BLaER1 treated with 17β-estradiol and CSF1 and Interleukin-3, amounts not matched to agents 10 nM and 100 nM (cell line): ENCODE measurements at regions not wholly inside any gene's neighbourhood (a gene's known extent, or its start where the extent isn't known, plus 50 kb on each side); places are given as distances from the start of the nearest gene placed in this dataset.
A peak's percentile ranks its signal among the peaks of the same experiment; 100 is the strongest.
"Not testable (repeated sequence)": the region's sequence is repeated elsewhere in the genome, so short reads cannot be mapped to it uniquely, and the experiment has no call there.

Experiments used
- H3K27ac ChIP-seq, 11 experiments: shearing (Covaris generic); formaldehyde crosslinking; 2 replicates each; pipeline ENCODE4 v1.8.1; 2022
- H3K27me3 ChIP-seq, 11 experiments: shearing (Covaris generic); formaldehyde crosslinking; 2 replicates each; pipeline ENCODE4 v1.8.1; 2022
- H3K36me3 ChIP-seq, 11 experiments: shearing (Covaris generic); formaldehyde crosslinking; 2 replicates each; pipeline ENCODE4 v1.8.1; 2022
- H3K4me1 ChIP-seq, 10 experiments: shearing (Covaris generic); formaldehyde crosslinking; 2 replicates each; pipeline ENCODE4 v1.8.1; 2022
- H3K4me2 ChIP-seq, 11 experiments: shearing (Covaris generic); formaldehyde crosslinking; 2 replicates each; pipeline ENCODE4 v1.8.1; 2022
- H3K4me3 ChIP-seq, 10 experiments: shearing (Covaris generic); formaldehyde crosslinking; 2 replicates each; pipeline ENCODE4 v1.8.1; 2022
- H3K9ac ChIP-seq, 11 experiments: shearing (Covaris generic); formaldehyde crosslinking; 2 replicates each; pipeline ENCODE4 v1.8.1; 2022
- H3K9me3 ChIP-seq, 11 experiments: shearing (Covaris generic); formaldehyde crosslinking; replicated peaks in 1 of 11; 2 replicates each; pipeline ENCODE4 v1.8.1; 2022
- H4K20me1 ChIP-seq, 11 experiments: shearing (Covaris generic); formaldehyde crosslinking; 2 replicates each; pipeline ENCODE4 v1.8.1; 2022
- Cebpa-rat ChIP-seq, 11 experiments: shearing (Covaris generic); IDR thresholded peaks; 2 replicates each; pipeline ENCODE4 v1.8.1; 2022

DNA sequence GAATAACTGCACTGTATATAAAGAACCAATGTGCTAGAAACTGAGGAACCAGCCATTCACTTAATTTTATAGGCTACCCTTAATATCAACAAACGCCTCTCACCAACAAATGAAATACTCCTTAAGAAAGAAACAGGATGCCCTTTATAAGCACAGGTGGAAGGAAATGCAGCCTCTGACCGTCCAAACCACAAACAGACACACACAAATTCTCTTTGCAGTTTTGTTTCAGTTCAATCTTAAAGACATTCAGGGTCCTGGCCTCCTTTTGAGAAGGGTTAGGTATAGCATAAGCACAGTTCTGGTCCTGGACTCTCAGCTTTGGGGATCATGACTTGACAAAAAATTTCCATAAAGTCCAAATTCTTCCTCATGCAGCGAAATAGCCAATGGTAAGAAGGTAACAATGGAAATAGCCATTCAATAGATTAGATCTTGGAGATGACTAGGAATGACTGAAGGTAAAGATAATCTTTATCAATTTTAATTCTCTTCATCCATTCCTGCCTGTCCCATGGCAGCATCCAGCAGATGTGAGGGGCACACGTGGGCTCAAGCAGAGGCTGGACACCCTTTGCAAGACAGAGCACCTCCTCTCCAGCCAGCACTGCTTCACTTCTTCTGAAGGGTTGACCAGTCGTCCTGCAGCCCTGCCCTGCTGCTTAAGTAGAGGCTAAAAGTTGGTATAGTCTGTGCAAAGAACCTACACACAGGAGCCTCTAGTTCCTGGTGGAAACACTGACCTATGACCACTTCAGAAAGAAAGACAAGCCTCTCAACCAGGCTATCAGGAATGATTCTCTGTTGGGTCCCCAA, 123.9 kb downstream of the CD83 start:
- Histone ChIP-seq H3K4me3 (no peak overlapping the region), H3K9ac (no peak overlapping the region)

DNA sequence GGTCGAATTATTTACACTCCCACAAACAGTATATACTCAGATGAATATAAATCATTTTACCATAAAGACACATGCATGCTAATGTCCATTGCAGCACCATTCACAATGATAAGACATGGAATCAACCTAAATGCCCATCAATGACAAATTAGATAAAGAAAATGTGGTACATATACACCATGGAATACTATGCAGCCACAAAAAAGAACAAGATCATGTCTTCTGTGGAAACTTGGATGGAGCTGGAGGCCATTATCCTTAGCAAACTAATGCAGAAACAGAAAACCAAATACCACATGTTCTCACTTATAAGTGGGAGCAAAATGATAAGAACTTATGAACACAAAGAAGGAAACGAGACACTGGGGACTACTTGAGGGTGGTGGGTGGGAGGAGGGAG, 125.3 kb downstream of the CD83 start:
- peaks cover 0 to 18% (median 10%) of the 10 kb centered on the region in 10 experiments; a peak in 13 of 20 replicates for H3K4me1 ChIP-seq

More for the DNA sequence above, 123.9 kb downstream of the CD83 start:
- H3K27me3 ChIP-seq = no peaks in the 10 kb centered on the region
- H3K27ac ChIP-seq = peak overlapping the region in 2 of 11 experiments; percentile 6 to 36; a peak in 2 of 22 replicates
- no peak for TF ChIP-seq Cebpa-rat (IDR thresholded peaks at IDR 0.05)
- peak overlapping the region in 9 of 11 experiments; percentile 11 to 67 (median 47); a peak in 17 of 22 replicates for H3K4me2 ChIP-seq
- H3K36me3 ChIP-seq = 0 out of 22 replicates have a peak, but pooled peaks cover 0 to 3% (median 0%) of the 10 kb centered on the region in 11 experiments
- no peaks in the 10 kb centered on the region for H4K20me1 ChIP-seq
- H3K4me1 ChIP-seq = peaks cover 0 to 20% (median 12%) of the 10 kb centered on the region in 10 experiments; a peak in 13 of 20 replicates
- peaks cover 15 to 34% (median 22%) of the 10 kb centered on the region in 11 experiments; a peak in 21 of 22 replicates for H3K9me3 ChIP-seq

DNA sequence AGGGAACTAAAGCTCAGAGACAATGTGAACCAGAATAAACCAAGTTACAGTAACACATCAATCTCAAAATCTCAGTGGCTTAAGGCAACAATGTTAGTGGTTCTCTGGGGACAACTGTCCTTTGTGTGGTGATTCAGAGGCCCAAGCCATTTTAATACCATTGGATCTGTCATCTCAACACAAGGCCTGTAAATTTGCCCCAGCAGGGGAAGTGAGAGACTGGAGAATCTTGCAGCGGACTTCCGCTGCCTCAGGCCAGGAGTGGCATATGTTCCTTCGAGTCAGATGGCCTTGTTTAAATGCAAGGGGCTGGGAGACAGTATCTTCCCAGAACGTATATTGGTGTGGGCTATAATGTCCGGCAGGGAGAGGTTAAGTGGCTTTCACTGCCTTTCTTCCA, 126.0 kb downstream of the CD83 start:
- H3K27ac ChIP-seq = no peak overlapping the region
- H3K9ac ChIP-seq = no peak overlapping the region
- H3K4me2 ChIP-seq = no peak overlapping the region
- H3K27me3 ChIP-seq = no peaks in the 10 kb centered on the region
- H3K36me3 ChIP-seq = 0 out of 22 replicates have a peak, but pooled peaks cover 0 to 3% (median 0%) of the 10 kb centered on the region in 11 experiments
- no peak for TF ChIP-seq Cebpa-rat (IDR thresholded peaks at IDR 0.05)
- no peak overlapping the region for H3K4me3 ChIP-seq
- no peaks in the 10 kb centered on the region for H4K20me1 ChIP-seq
- peaks cover 9 to 31% (median 20%) of the 10 kb centered on the region in 11 experiments; a peak in 21 of 22 replicates for H3K9me3 ChIP-seq
- peaks cover 0 to 18% (median 10%) of the 10 kb centered on the region in 10 experiments; a peak in 13 of 20 replicates for H3K4me1 ChIP-seq

More for the DNA sequence above, 125.3 kb downstream of the CD83 start:
- not testable (repeated sequence) for H3K27me3 ChIP-seq, H3K4me3 ChIP-seq, H3K4me2 ChIP-seq, H3K9ac ChIP-seq, H3K36me3 ChIP-seq, H3K27ac ChIP-seq, H4K20me1 ChIP-seq
- H3K9me3 ChIP-seq = peaks cover 15 to 34% (median 23%) of the 10 kb centered on the region in 11 experiments; a peak in 21 of 22 replicates

DNA sequence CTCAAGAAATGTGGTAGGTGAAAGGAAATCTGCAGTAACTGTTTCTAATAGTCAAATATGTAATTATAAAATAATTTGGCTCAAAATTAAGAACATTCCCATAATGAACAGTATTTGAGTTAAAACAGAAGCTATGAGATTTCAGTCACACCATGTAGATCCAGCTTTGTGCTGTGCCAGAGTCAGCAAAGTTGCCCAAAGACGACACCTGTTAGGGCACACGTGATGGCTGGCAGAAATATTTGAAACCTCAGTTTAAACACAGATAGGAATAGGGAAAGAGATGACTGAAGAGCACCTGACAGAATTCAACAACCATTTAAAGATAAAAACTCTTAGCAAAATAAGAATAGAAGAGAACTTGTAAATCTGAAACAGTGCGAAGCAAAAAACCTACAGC, 129.3 kb downstream of the CD83 start:
- no peaks in the 10 kb centered on the region for H3K36me3 ChIP-seq
- H3K9ac ChIP-seq = no peak overlapping the region
- no peaks in the 10 kb centered on the region; a peak in 1 of 20 replicates for H3K4me1 ChIP-seq
- no peaks in the 10 kb centered on the region for H3K27me3 ChIP-seq
- TF ChIP-seq Cebpa-rat (IDR thresholded peaks at IDR 0.05) = no peak
- H3K9me3 ChIP-seq = peaks cover 4 to 37% (median 23%) of the 10 kb centered on the region in 11 experiments; a peak in 17 of 22 replicates
- H3K4me2 ChIP-seq = no peak overlapping the region
- no peaks in the 10 kb centered on the region for H4K20me1 ChIP-seq
- no peak overlapping the region for H3K4me3 ChIP-seq
- no peak overlapping the region for H3K27ac ChIP-seq

DNA sequence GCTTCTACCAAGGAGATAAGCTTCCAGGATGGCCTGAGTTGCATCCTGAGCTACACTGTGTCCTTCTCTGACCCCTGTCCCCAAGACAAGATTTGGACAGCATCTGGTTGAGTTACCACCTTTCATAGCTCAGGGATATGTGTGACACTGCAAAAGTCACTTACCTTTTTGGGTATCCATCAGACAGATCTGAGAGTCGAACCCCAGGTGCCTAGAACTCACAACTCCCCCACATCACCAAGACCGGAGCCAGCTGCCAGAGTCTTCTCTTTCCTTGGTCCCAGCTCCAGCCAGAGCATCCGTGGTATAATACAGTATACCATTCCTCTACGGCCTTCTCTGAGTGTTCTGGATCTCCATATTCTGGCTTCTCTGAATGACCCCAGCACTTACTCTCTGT, 133.0 kb downstream of the CD83 start:
- Histone ChIP-seq H3K9me3 (peaks cover 4 to 29% (median 17%) of the 10 kb centered on the region in 11 experiments; a peak in 15 of 22 replicates), H3K9ac (no peak overlapping the region), H3K4me2 (no peak overlapping the region), H4K20me1 (no peaks in the 10 kb centered on the region), H3K27me3 (no peaks in the 10 kb centered on the region), H3K4me1 (peaks cover 0 to 14% (median 0%) of the 10 kb centered on the region in 10 experiments; a peak in 4 of 20 replicates), H3K27ac (no peak overlapping the region), H3K4me3 (no peak overlapping the region), H3K36me3 (no peaks in the 10 kb centered on the region)
- TF ChIP-seq Cebpa-rat (IDR thresholded peaks at IDR 0.05) = no peak

DNA sequence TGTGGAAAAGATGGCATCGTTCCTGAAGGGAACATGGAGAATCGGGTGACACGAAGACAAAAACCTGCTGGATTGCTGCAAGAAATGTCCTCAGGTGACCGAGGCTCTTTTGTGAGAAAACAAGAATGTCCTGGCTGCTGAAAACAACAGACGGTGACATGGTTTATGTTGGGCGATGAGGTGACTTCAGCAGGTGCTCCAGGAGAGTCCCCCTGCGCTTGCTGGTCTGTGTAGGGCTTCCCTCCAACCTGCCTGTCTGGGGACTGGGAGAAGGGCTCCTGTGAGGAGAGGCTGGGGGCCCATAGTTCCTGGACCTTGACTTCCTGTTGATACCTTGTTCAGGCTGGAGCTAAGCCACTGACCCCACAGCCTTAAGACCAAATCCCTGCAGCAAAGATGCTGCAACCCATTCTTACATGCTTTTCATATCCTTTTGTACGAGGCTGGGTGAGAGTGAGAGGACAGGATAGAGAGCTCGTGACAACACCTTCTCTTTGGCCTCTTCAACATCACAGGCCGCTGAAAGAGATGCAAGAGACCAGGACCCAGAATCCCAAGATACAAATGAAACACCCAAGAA, 134.8 kb downstream of the CD83 start:
- no peak overlapping the region for H3K4me2 ChIP-seq
- no peaks in the 10 kb centered on the region for H3K27me3 ChIP-seq
- H3K9me3 ChIP-seq = peaks cover 4 to 29% (median 17%) of the 10 kb centered on the region in 11 experiments; a peak in 15 of 22 replicates
- peaks cover 0 to 19% (median 0%) of the 10 kb centered on the region in 10 experiments; a peak in 4 of 20 replicates for H3K4me1 ChIP-seq
- no peak overlapping the region for H3K9ac ChIP-seq
- H3K27ac ChIP-seq = no peak overlapping the region
- H3K4me3 ChIP-seq = no peak overlapping the region
- H4K20me1 ChIP-seq = no peaks in the 10 kb centered on the region
- H3K36me3 ChIP-seq = no peaks in the 10 kb centered on the region
- TF ChIP-seq Cebpa-rat (IDR thresholded peaks at IDR 0.05) = no peak

DNA sequence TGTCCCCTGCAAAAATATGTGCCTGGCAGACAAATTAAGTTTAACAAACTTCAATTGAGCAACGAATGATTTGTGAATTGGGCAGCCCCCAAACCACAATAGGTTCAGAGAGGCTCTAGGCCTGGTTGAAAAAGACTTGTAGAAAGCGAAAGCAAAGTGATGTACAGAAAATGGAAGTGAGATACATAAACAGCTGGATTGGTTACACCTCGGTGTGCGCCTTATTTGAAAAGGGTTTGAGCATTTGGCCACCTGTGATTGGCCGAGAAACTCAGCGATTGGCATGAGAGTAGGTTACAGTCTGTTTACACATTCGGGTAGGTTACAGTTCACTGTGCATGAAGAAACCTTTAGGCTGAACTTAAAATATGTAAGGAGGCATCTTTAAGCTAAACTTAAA, 136.9 kb downstream of the CD83 start:
- 0 out of 22 replicates have a peak overlapping the region, but pooled peaks of 1 of the 11 experiments have one; percentile 7 for H3K4me2 ChIP-seq
- H3K27me3 ChIP-seq = no peaks in the 10 kb centered on the region
- no peaks in the 10 kb centered on the region for H3K36me3 ChIP-seq
- peaks cover 4 to 23% (median 12%) of the 10 kb centered on the region in 11 experiments; a peak in 12 of 22 replicates for H3K9me3 ChIP-seq
- no peak for TF ChIP-seq Cebpa-rat (IDR thresholded peaks at IDR 0.05)
- no peak overlapping the region for H3K27ac ChIP-seq
- no peak overlapping the region for H3K9ac ChIP-seq
- H3K4me1 ChIP-seq = peaks cover 0 to 19% (median 0%) of the 10 kb centered on the region in 10 experiments; a peak in 4 of 20 replicates
- H4K20me1 ChIP-seq = no peaks in the 10 kb centered on the region
- no peak overlapping the region for H3K4me3 ChIP-seq

DNA sequence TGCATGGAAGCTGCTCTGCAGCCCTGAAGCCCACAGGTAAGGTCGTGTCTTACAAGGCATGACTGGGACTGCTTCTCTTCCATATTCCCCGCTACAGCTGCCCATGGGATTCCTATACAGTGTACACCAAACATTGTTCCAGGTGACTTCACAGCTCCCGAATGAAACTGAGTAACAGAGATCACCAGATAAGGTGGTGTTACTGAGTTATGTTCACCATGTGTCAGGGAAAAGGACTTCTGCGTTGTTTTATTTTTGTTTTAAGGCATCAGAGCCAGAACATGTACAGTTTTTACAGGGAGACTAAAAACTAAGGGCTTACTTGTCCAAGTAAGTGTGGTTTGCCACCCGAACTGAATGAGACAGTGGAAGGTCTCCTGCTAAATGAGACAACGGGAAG, 138.3 kb downstream of the CD83 start:
- peaks cover 0 to 19% (median 0%) of the 10 kb centered on the region in 10 experiments; a peak in 4 of 20 replicates for H3K4me1 ChIP-seq
- no peaks in the 10 kb centered on the region for H4K20me1 ChIP-seq
- H3K4me3 ChIP-seq = no peak overlapping the region
- peaks cover 1 to 15% (median 6%) of the 10 kb centered on the region in 11 experiments; a peak in 19 of 22 replicates for H3K9me3 ChIP-seq
- no peaks in the 10 kb centered on the region for H3K27me3 ChIP-seq
- no peak overlapping the region for H3K4me2 ChIP-seq
- no peak overlapping the region for H3K9ac ChIP-seq
- TF ChIP-seq Cebpa-rat (IDR thresholded peaks at IDR 0.05) = no peak
- no peaks in the 10 kb centered on the region for H3K36me3 ChIP-seq
- no peak overlapping the region for H3K27ac ChIP-seq

DNA sequence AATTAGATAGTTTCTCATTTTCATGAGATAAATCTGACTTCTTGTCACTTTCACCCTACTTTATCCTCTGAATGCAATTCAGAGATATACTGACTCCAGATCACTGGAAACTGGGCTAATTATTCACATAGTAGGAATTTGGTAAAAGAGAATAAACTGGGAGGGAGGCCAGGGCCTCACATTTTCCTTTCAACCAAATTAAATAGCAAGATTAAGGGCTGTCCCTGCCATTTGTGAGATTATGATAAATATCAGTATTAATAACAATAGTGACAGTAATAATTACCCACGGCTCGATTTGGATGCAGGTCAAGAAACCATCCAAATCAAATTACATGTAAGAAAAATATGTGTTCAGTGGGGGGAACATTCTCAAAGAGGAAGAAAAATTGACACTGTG, 140.5 kb downstream of the CD83 start:
- no peak overlapping the region for H3K27ac ChIP-seq
- no peak overlapping the region for H3K4me2 ChIP-seq
- no peaks in the 10 kb centered on the region for H3K36me3 ChIP-seq
- no peak for TF ChIP-seq Cebpa-rat (IDR thresholded peaks at IDR 0.05)
- no peak overlapping the region for H3K4me3 ChIP-seq
- H3K4me1 ChIP-seq = peaks cover 0 to 17% (median 0%) of the 10 kb centered on the region in 10 experiments; a peak in 4 of 20 replicates
- H3K9me3 ChIP-seq = peaks cover 4 to 13% (median 11%) of the 10 kb centered on the region in 11 experiments; a peak in 21 of 22 replicates
- no peaks in the 10 kb centered on the region for H3K27me3 ChIP-seq
- no peaks in the 10 kb centered on the region for H4K20me1 ChIP-seq
- H3K9ac ChIP-seq = no peak overlapping the region
